Glutamatergic neuron (in vitro differentiated cells): ENCODE measurements at regions not wholly inside any gene's neighbourhood (a gene's known extent, or its start where the extent isn't known, plus 50 kb on each side); places are given as distances from the start of the nearest gene placed in this dataset.

ENCODE experiments used
- DNase-seq: peaks from one replicate; pipeline ENCODE4 v3.0.0; 2022
- H3K27ac Mint-ChIP-seq: one replicate; pipeline ENCODE4 v1.8.0; 2020; ENCODE audit warnings: mild to moderate bottlenecking, mixed read lengths, inconsistent platforms; ENCODE audit not compliant: unreplicated experiment
- H3K27me3 Mint-ChIP-seq: one replicate; pipeline ENCODE4 v1.8.0; 2020; ENCODE audit warnings: mild to moderate bottlenecking, moderate library complexity, mixed read lengths, inconsistent platforms; ENCODE audit not compliant: unreplicated experiment
- H3K36me3 Mint-ChIP-seq: one replicate; pipeline ENCODE4 v1.8.0; 2020; ENCODE audit warnings: mild to moderate bottlenecking, mixed read lengths, inconsistent platforms; ENCODE audit not compliant: unreplicated experiment
- H3K4me1 Mint-ChIP-seq: one replicate; pipeline ENCODE4 v1.8.0; 2020; ENCODE audit warnings: mild to moderate bottlenecking, low read depth, mixed read lengths, inconsistent platforms; ENCODE audit not compliant: unreplicated experiment
- H3K4me3 Mint-ChIP-seq: one replicate; pipeline ENCODE4 v1.8.0; 2020; ENCODE audit warnings: mild to moderate bottlenecking, mixed read lengths, inconsistent platforms; ENCODE audit not compliant: unreplicated experiment
- H3K9me3 Mint-ChIP-seq: one replicate; pipeline ENCODE4 v1.8.0; 2020; ENCODE audit warnings: mild to moderate bottlenecking, moderate library complexity, mixed read lengths, inconsistent platforms; ENCODE audit not compliant: unreplicated experiment
- CTCF ChIP-seq: fragments of 200-600 bp; sonication (generic); IDR thresholded peaks from one replicate; pipeline ENCODE4 v1.5.0; 2021; ENCODE audit not compliant: partially characterized antibody, unreplicated experiment

GRCh38 chr1:185453496-185454192, 136.6 kb upstream of the IVNS1ABP start:
- Mint-ChIP-seq H3K4me3 (no peak overlapping the region), H3K27ac (no peak overlapping the region), H3K27me3 (no peaks in the 10 kb centered on the region), H3K36me3 (no peaks in the 10 kb centered on the region), H3K9me3 (no peaks in the 10 kb centered on the region), H3K4me1 (no peaks in the 10 kb centered on the region)
- DNase-seq: no peak
- no peak for TF ChIP-seq CTCF

- Mint-ChIP-seq H3K36me3 (no peaks in the 10 kb centered on the region), H3K27me3 (no peaks in the 10 kb centered on the region), H3K27ac (no peak overlapping the region), H3K4me1 (no peaks in the 10 kb centered on the region), H3K4me3 (no peak overlapping the region), H3K9me3 (no peaks in the 10 kb centered on the region)
- DNase-seq: no peak
- no peak for TF ChIP-seq CTCF
These were observed 133.9 kb upstream of the IVNS1ABP start for GRCh38 chr1:185450917-185451316.

- H3K4me3 Mint-ChIP-seq: no peak overlapping the region
- TF ChIP-seq CTCF: no peak
- H3K4me1 Mint-ChIP-seq: no peaks in the 10 kb centered on the region
- no peaks in the 10 kb centered on the region for H3K27me3 Mint-ChIP-seq
- no peaks in the 10 kb centered on the region for H3K9me3 Mint-ChIP-seq
- no peaks in the 10 kb centered on the region for H3K36me3 Mint-ChIP-seq
- DNase-seq: no peak
- no peak overlapping the region for H3K27ac Mint-ChIP-seq
These were observed 133.2 kb upstream of the IVNS1ABP start for GRCh38 chr1:185450060-185450788.

GRCh38 chr1:185449378-185450059, 132.5 kb upstream of the IVNS1ABP start:
- H3K27ac Mint-ChIP-seq: no peak overlapping the region
- H3K4me1 Mint-ChIP-seq: no peaks in the 10 kb centered on the region
- no peak for TF ChIP-seq CTCF
- no peaks in the 10 kb centered on the region for H3K9me3 Mint-ChIP-seq
- no peak overlapping the region for H3K4me3 Mint-ChIP-seq
- H3K27me3 Mint-ChIP-seq: no peaks in the 10 kb centered on the region
- DNase-seq: no peak
- H3K36me3 Mint-ChIP-seq: no peaks in the 10 kb centered on the region

- Mint-ChIP-seq H3K4me1 (no peaks in the 10 kb centered on the region), H3K4me3 (no peak overlapping the region), H3K27ac (no peak overlapping the region), H3K9me3 (no peaks in the 10 kb centered on the region), H3K27me3 (no peaks in the 10 kb centered on the region), H3K36me3 (no peaks in the 10 kb centered on the region)
- no peak for DNase-seq
- no peak for TF ChIP-seq CTCF
These were observed 131.6 kb upstream of the IVNS1ABP start for GRCh38 chr1:185448591-185449186.
